ENCODE measurements at regions not wholly inside any gene's neighbourhood (a gene's known extent, or its start where the extent isn't known, plus 50 kb on each side); places are given as distances from the start of the nearest gene placed in this dataset.

DNA sequence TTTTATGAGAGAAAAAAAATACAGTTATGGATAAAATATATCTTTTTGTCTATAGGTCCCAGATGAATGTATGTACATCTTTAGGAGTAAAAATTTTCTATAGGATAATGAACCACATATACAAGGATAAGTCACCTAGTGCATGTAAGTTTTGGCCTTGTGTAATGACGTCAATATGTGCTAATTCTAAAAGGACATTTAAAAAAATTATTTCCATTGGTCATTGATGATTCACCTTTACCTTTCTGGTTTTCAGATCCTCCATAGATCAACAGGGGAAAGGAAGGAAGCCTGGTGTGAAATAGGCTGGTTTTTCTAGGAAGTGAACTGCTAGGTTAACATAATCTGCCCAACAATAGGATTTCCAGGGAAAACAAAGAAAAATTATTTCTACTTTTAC, 684.3 kb upstream of the SOX9 start:
- TF ChIP-seq TAF1 (IDR thresholded peaks at IDR 0.05; ENCODE audit: low read depth) (no peak), RAD21 (IDR thresholded peaks at IDR 0.05; ENCODE audit: low read depth) (no peak), EP300 (IDR thresholded peaks at IDR 0.05; ENCODE audit: borderline replicate concordance) (no peak), FOXM1 (IDR thresholded peaks at IDR 0.05; ENCODE audit: borderline replicate concordance, low read depth) (no peak)
- TF ChIP-seq, protein P1, sequence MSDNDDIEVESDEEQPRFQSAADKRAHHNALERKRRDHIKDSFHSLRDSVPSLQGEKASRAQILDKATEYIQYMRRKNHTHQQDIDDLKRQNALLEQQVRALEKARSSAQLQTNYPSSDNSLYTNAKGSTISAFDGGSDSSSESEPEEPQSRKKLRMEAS (IDR thresholded peaks at IDR 0.05) = no peak
- TF ChIP-seq, protein P2, sequence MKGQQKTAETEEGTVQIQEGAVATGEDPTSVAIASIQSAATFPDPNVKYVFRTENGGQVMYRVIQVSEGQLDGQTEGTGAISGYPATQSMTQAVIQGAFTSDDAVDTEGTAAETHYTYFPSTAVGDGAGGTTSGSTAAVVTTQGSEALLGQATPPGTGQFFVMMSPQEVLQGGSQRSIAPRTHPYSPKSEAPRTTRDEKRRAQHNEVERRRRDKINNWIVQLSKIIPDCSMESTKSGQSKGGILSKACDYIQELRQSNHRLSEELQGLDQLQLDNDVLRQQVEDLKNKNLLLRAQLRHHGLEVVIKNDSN (IDR thresholded peaks at IDR 0.05) = no peak
- TF ChIP-seq, protein P3, sequence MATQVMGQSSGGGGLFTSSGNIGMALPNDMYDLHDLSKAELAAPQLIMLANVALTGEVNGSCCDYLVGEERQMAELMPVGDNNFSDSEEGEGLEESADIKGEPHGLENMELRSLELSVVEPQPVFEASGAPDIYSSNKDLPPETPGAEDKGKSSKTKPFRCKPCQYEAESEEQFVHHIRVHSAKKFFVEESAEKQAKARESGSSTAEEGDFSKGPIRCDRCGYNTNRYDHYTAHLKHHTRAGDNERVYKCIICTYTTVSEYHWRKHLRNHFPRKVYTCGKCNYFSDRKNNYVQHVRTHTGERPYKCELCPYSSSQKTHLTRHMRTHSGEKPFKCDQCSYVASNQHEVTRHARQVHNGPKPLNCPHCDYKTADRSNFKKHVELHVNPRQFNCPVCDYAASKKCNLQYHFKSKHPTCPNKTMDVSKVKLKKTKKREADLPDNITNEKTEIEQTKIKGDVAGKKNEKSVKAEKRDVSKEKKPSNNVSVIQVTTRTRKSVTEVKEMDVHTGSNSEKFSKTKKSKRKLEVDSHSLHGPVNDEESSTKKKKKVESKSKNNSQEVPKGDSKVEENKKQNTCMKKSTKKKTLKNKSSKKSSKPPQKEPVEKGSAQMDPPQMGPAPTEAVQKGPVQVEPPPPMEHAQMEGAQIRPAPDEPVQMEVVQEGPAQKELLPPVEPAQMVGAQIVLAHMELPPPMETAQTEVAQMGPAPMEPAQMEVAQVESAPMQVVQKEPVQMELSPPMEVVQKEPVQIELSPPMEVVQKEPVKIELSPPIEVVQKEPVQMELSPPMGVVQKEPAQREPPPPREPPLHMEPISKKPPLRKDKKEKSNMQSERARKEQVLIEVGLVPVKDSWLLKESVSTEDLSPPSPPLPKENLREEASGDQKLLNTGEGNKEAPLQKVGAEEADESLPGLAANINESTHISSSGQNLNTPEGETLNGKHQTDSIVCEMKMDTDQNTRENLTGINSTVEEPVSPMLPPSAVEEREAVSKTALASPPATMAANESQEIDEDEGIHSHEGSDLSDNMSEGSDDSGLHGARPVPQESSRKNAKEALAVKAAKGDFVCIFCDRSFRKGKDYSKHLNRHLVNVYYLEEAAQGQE (IDR thresholded peaks at IDR 0.05; ENCODE audit: low read depth) = no peak
